H1 (cell line): ENCODE measurements at regions not wholly inside any gene's neighbourhood (a gene's known extent, or its start where the extent isn't known, plus 50 kb on each side); places are given as distances from the start of the nearest gene placed in this dataset.

ENCODE experiments used
- CTCF ChIA-PET: fragments of 300-600 bp; sonication (Branson Sonifier 250); formaldehyde crosslinking; loops from one replicate; lab custom pipeline; 2021; ENCODE audit not compliant: partially characterized antibody; lab: Charles Lee
- POLR2A ChIA-PET: fragments of 300-600 bp; sonication (Branson Sonifier 250); formaldehyde crosslinking; loops from one replicate; lab custom pipeline; 2021; ENCODE audit warnings: inconsistent platforms; ENCODE audit not compliant: partially characterized antibody; lab: Charles Lee
- DNase-seq, 2 experiments: peaks; one replicate each; pipeline versions ENCODE4 v3.0.0 to v3.0.0-alpha.2; 2010 to 2022; ENCODE audit warnings: low spot score in 2 of 2, low read depth in 1 of 2, mixed read lengths in 1 of 2
- FAIRE-seq: peaks from 2 replicates; lab custom pipeline; 2011; peaks lifted over from hg19 to GRCh38; lab: Jason Lieb, UNC
- H2AFZ ChIP-seq: 2 replicates; pipeline ENCODE4 v1.8.1; 2012; ENCODE audit warnings: low read length, inconsistent platforms
- H2AK5ac ChIP-seq: 2 replicates; pipeline ENCODE4 v1.6.1; 2013; ENCODE audit warnings: low read depth, low read length
- H2BK120ac ChIP-seq: replicated peaks from 2 replicates; pipeline ENCODE3; 2013; ENCODE audit warnings: low read depth, low read length, inconsistent platforms
- H2BK12ac ChIP-seq: 2 replicates; pipeline ENCODE4 v1.6.1; 2013; ENCODE audit warnings: low read depth, low read length
- H2BK15ac ChIP-seq: 2 replicates; pipeline ENCODE4 v1.6.1; 2013; ENCODE audit warnings: low read length
- H2BK20ac ChIP-seq: 2 replicates; pipeline ENCODE4 v1.6.1; 2013; ENCODE audit warnings: low read length
- H2BK5ac ChIP-seq: 2 replicates; pipeline ENCODE4 v1.6.1; 2013; ENCODE audit warnings: low read depth, low read length
- H3K14ac ChIP-seq: 2 replicates; pipeline ENCODE4 v1.6.1; 2013; ENCODE audit warnings: inconsistent platforms; ENCODE audit not compliant: insufficient read length
- H3K18ac ChIP-seq: 2 replicates; pipeline ENCODE4 v1.6.1; 2013; ENCODE audit warnings: low read length; ENCODE audit errors: extremely low read depth
- H3K23ac ChIP-seq: 2 replicates; pipeline ENCODE4 v1.6.1; 2013; ENCODE audit warnings: inconsistent platforms; ENCODE audit not compliant: insufficient read length
- H3K23me2 ChIP-seq: 2 replicates; pipeline ENCODE4 v1.6.1; 2013; ENCODE audit warnings: low read depth, low read length
- H3K27ac ChIP-seq: 2 replicates; pipeline ENCODE4 v1.6.1; 2011; ENCODE audit warnings: low read depth, low read length, inconsistent platforms
- H3K27me3 ChIP-seq, 4 experiments: replicated peaks in 1 of 4; 1 replicate in 1 of 4; 2 replicates in 3 of 4; pipeline versions ENCODE4 v1.6.1 to v1.8.1; 2011 to 2013; ENCODE audit warnings: low read length in 3 of 4, mild to moderate bottlenecking in 3 of 4, inconsistent platforms in 2 of 4, mixed read lengths in 2 of 4, moderate library complexity in 1 of 4; ENCODE audit not compliant: control insufficient read depth in 3 of 4, insufficient read depth in 3 of 4; ENCODE audit errors: extremely low read depth in 1 of 4
- H3K36me3 ChIP-seq, 4 experiments: 2 replicates each; pipeline versions ENCODE4 v1.6.1 to v1.8.1; 2011 to 2013; ENCODE audit warnings: mild to moderate bottlenecking in 4 of 4, low read length in 3 of 4, moderate library complexity in 2 of 4, control low read depth in 1 of 4, inconsistent platforms in 1 of 4; ENCODE audit not compliant: insufficient read depth in 4 of 4, control insufficient read depth in 2 of 4
- H3K4ac ChIP-seq: replicated peaks from 2 replicates; pipeline ENCODE3; 2013; ENCODE audit warnings: low read length, low read depth, mixed read lengths, inconsistent platforms; ENCODE audit not compliant: insufficient read length
- H3K4me1 ChIP-seq, 4 experiments: replicated peaks in 1 of 4; 1 replicate in 1 of 4; 2 replicates in 3 of 4; pipeline versions ENCODE4 v1.6.1 to v1.8.1; 2011 to 2013; ENCODE audit warnings: low read length in 3 of 4, inconsistent platforms in 2 of 4, mixed read lengths in 1 of 4; ENCODE audit not compliant: insufficient read depth in 4 of 4, control insufficient read depth in 3 of 4
- H3K4me2 ChIP-seq, 2 experiments: 2 replicates each; pipeline versions ENCODE4 v1.6.1 to v1.8.1; 2011 to 2013; ENCODE audit warnings: low read depth in 2 of 2, low read length in 2 of 2, control low read depth in 1 of 2, inconsistent platforms in 1 of 2, mild to moderate bottlenecking in 1 of 2; ENCODE audit not compliant: insufficient read depth in 1 of 2
- H3K4me3 ChIP-seq, 4 experiments: fragments of 200-600, 300-600 bp in 1 of 4; sonication (generic), shearing (Covaris generic), sonication (Bioruptor Twin) in 1 of 4; 2 replicates each; pipeline versions ENCODE4 v1.5.1 to v1.8.1; 2011 to 2016; ENCODE audit warnings: low read length in 4 of 4, low read depth in 3 of 4, control low read depth in 2 of 4, inconsistent platforms in 2 of 4, mild to moderate bottlenecking in 2 of 4, mixed read lengths in 1 of 4, moderate library complexity in 1 of 4; ENCODE audit not compliant: insufficient read depth in 2 of 4; ENCODE audit errors: extremely low read depth in 1 of 4
- H3K56ac ChIP-seq: replicated peaks from 2 replicates; pipeline ENCODE3; 2013; ENCODE audit warnings: low read depth, mild to moderate bottlenecking, mixed read lengths, low read length, inconsistent platforms; ENCODE audit not compliant: insufficient read length
- H3K79me1 ChIP-seq: 2 replicates; pipeline ENCODE4 v1.6.1; 2013; ENCODE audit warnings: low read depth, low read length, control low read depth
- H3K79me2 ChIP-seq, 2 experiments: 2 replicates each; pipeline versions ENCODE4 v1.6.1 to v1.8.1; 2012 to 2013; ENCODE audit warnings: low read length in 2 of 2, mild to moderate bottlenecking in 2 of 2, inconsistent platforms in 1 of 2; ENCODE audit not compliant: insufficient read depth in 2 of 2, control insufficient read depth in 1 of 2
- H3K9ac ChIP-seq, 4 experiments: replicated peaks in 1 of 4; 1 replicate in 1 of 4; 2 replicates in 3 of 4; pipeline versions ENCODE4 v1.6.1 to v1.8.1; 2011 to 2013; ENCODE audit warnings: low read depth in 3 of 4, low read length in 3 of 4, control low read depth in 2 of 4, mild to moderate bottlenecking in 2 of 4, moderate library complexity in 2 of 4, inconsistent platforms in 1 of 4; ENCODE audit errors: extremely low read depth in 1 of 4
- H3K9me3 ChIP-seq, 2 experiments: 2 replicates each; pipeline versions ENCODE4 v1.6.1 to v1.8.1; 2012 to 2013; ENCODE audit warnings: mild to moderate bottlenecking in 2 of 2, moderate library complexity in 2 of 2, control low read depth in 1 of 2, inconsistent platforms in 1 of 2, low read depth in 1 of 2, low read length in 1 of 2, mixed read lengths in 1 of 2; ENCODE audit not compliant: insufficient read depth in 2 of 2
- H4K20me1 ChIP-seq, 2 experiments: replicated peaks in 1 of 2; 2 replicates each; pipeline versions ENCODE3 to v1.8.1; 2011 to 2013; ENCODE audit warnings: inconsistent platforms in 2 of 2, low read length in 2 of 2, mild to moderate bottlenecking in 1 of 2; ENCODE audit not compliant: insufficient read depth in 2 of 2, control insufficient read depth in 1 of 2
- H4K5ac ChIP-seq: 2 replicates; pipeline ENCODE4 v1.6.1; 2013; ENCODE audit warnings: low read length, low read depth, mixed read lengths, inconsistent platforms; ENCODE audit not compliant: insufficient read length
- H4K8ac ChIP-seq: 2 replicates; pipeline ENCODE4 v1.8.0; 2013; ENCODE audit warnings: mild to moderate bottlenecking, moderate library complexity, low read length, inconsistent platforms; ENCODE audit not compliant: insufficient read depth; ENCODE audit errors: extremely low read depth
- H4K91ac ChIP-seq: replicated peaks from 2 replicates; pipeline ENCODE3; 2013; ENCODE audit warnings: low read length, mixed read lengths, inconsistent platforms; ENCODE audit not compliant: insufficient read length
- ATF3 ChIP-seq: IDR thresholded peaks from 2 replicates; pipeline ENCODE4 v1.6.1; 2011; ENCODE audit warnings: low read depth, mild to moderate bottlenecking, low read length; ENCODE audit not compliant: insufficient read depth
- CHD2 ChIP-seq: IDR thresholded peaks from 2 replicates; pipeline ENCODE4 v1.6.1; 2012; ENCODE audit warnings: low read length, improper control_type of control experiment
- EGR1 ChIP-seq: IDR thresholded peaks from 2 replicates; pipeline ENCODE4 v1.6.1; 2011; ENCODE audit warnings: low read depth, low read length, borderline replicate concordance
- RAD21 ChIP-seq, 2 experiments: IDR thresholded peaks in 1 of 2; conservative IDR thresholded peaks in 1 of 2; 2 replicates each; pipeline ENCODE4 v1.6.1; 2011; ENCODE audit warnings: low read depth in 2 of 2, low read length in 2 of 2, improper control_type of control experiment in 1 of 2, inconsistent platforms in 1 of 2, mild to moderate bottlenecking in 1 of 2, moderate library complexity in 1 of 2
- RNF2 ChIP-seq: fragments of 200-900, 300-1000 bp; sonication (generic); IDR thresholded peaks from 2 replicates; pipeline ENCODE4 v1.7.1; 2016; ENCODE audit warnings: borderline replicate concordance, low read depth, mild to moderate bottlenecking, antibody characterized with exemption, low read length; ENCODE audit not compliant: poor library complexity, severe bottlenecking; ENCODE audit errors: missing control alignments
- WGBS, 2 experiments: shearing (Covaris generic) in 1 of 2; methylation state at CpG; one replicate each; pipeline versions ENCODE4 v1.1.6 to v1.1.7; 2013 to 2015; ENCODE audit warnings: low lambda C conversion rate in 2 of 2, mixed read lengths in 2 of 2, inconsistent platforms in 1 of 2, low coverage in 1 of 2, missing lambda C conversion rate in 1 of 2; ENCODE audit not compliant: insufficient replicate concordance in 2 of 2, insufficient coverage in 1 of 2, insufficient read length in 1 of 2; ENCODE audit errors: extremely low coverage in 1 of 2, missing lambda C conversion rate in 1 of 2; 5-methylcytosine and 5-hydroxymethylcytosine counted together

GRCh38 chr9:13993632-13994185, 320.2 kb downstream of the NFIB start:
- WGBS, 2 experiments: 91% methylated on average over 7 of the region's 7 CpGs; no CpG with 5 or more reads in 1 of the 2 experiments
- DNase-seq: no peak
- no peak overlapping the region for H2BK120ac ChIP-seq
- no peak overlapping the region for H3K4me3 ChIP-seq
- H3K9ac ChIP-seq: no peak overlapping the region
- H3K27ac ChIP-seq: no peak overlapping the region
- no peaks in the 10 kb centered on the region for H3K27me3 ChIP-seq
- no peaks in the 10 kb centered on the region for H3K79me1 ChIP-seq
- no peak overlapping the region for H4K8ac ChIP-seq
- no peak overlapping the region for H3K56ac ChIP-seq
- no peak overlapping the region for H3K18ac ChIP-seq
- no peak overlapping the region for H2BK5ac ChIP-seq
- no peak for FAIRE-seq
- no peaks in the 10 kb centered on the region for H3K9me3 ChIP-seq
- H2BK15ac ChIP-seq: no peak overlapping the region
- H2BK12ac ChIP-seq: no peak overlapping the region
- no peaks in the 10 kb centered on the region for H3K36me3 ChIP-seq
- no peak overlapping the region for H3K23ac ChIP-seq
- H3K79me2 ChIP-seq: no peaks in the 10 kb centered on the region
- CTCF ChIA-PET: no interaction called here
- no peak overlapping the region for H4K5ac ChIP-seq
- POLR2A ChIA-PET: no interaction called here
- H2BK20ac ChIP-seq: no peak overlapping the region
- no peak overlapping the region for H3K4ac ChIP-seq
- H4K20me1 ChIP-seq: peaks cover 0 to 2% of the 10 kb centered on the region in 2 experiments
- no peak overlapping the region for H3K4me2 ChIP-seq
- no peak overlapping the region for H2AK5ac ChIP-seq
- no peaks in the 10 kb centered on the region; the same call in 1 of the 2 replicates for H3K23me2 ChIP-seq
- H3K14ac ChIP-seq: no peak overlapping the region
- no peak overlapping the region for H2AFZ ChIP-seq
- no peak overlapping the region for H4K91ac ChIP-seq
- no peaks in the 10 kb centered on the region for H3K4me1 ChIP-seq
- TF ChIP-seq RAD21 (IDR thresholded peaks at IDR 0.05 in 1 of 2, conservative IDR thresholded peaks at IDR 0.05 in 1 of 2; ENCODE audit: low read depth in 2 of 2, low read length in 2 of 2) (no peak), CHD2 (no peak), ATF3 (no peak), EGR1 (no peak), RNF2 (no peak)
